K562 (cell line): ENCODE measurements at regions not wholly inside any gene's neighbourhood (a gene's known extent, or its start where the extent isn't known, plus 50 kb on each side); places are given as distances from the start of the nearest gene placed in this dataset.

ENCODE experiments used
- BCL6 ChIP-seq: fragments of 250-450 bp; sonication (Bioruptor Pico); IDR thresholded peaks from 2 replicates; pipeline ENCODE4 v1.4.0; 2020
- CREBBP ChIP-seq: IDR thresholded peaks from one replicate; pipeline ENCODE4 v1.6.1; 2012; ENCODE audit warnings: low read depth, mild to moderate bottlenecking, control low read depth, inconsistent platforms, low read length
- E2F3 ChIP-seq: fragments of 250-450 bp; sonication (Bioruptor Pico); IDR thresholded peaks from 2 replicates; pipeline ENCODE4 v1.4.0; 2020; ENCODE audit warnings: mild to moderate bottlenecking
- FOXP1 ChIP-seq: sonication (generic); formaldehyde crosslinking; IDR thresholded peaks from 2 replicates; pipeline ENCODE4 v1.8.0; 2022; ENCODE audit warnings: mild to moderate bottlenecking, missing genetic modification reagents
- HINFP ChIP-seq: fragments of 450-650 bp; conservative IDR thresholded peaks from 2 replicates; pipeline ENCODE4 v1.6.1; 2016; ENCODE audit warnings: missing genetic modification characterization, low read depth, mild to moderate bottlenecking, control low read depth, missing compliant biosample characterization
- ILK ChIP-seq: fragments of 450-650 bp; IDR thresholded peaks from 2 replicates; pipeline ENCODE4 v1.6.1; 2016; ENCODE audit warnings: missing genetic modification characterization, low read depth, mild to moderate bottlenecking, missing compliant biosample characterization, moderate library complexity, borderline replicate concordance
- PTRF ChIP-seq: fragments of 450-650 bp; IDR thresholded peaks from 2 replicates; pipeline ENCODE4 v1.6.1; 2016; ENCODE audit warnings: mild to moderate bottlenecking, missing genetic modification characterization, missing compliant biosample characterization
- PYGO2 ChIP-seq: fragments of 450-650 bp; IDR thresholded peaks from 2 replicates; pipeline ENCODE4 v1.6.1; 2016; ENCODE audit warnings: mild to moderate bottlenecking, missing genetic modification characterization, moderate library complexity, missing compliant biosample characterization
- SMARCA5 ChIP-seq: fragments of 450-650 bp; IDR thresholded peaks from 2 replicates; pipeline ENCODE4 v1.6.1; 2016
- SNRNP70 ChIP-seq: fragments of 200-400 bp; formaldehyde crosslinking; optimal IDR thresholded peaks from 2 replicates; pipeline ENCODE3; 2017; ENCODE audit warnings: low read depth, low read length
- SP1 ChIP-seq: sonication (generic); formaldehyde crosslinking; IDR thresholded peaks from 2 replicates; pipeline ENCODE4 v1.8.1; 2022; ENCODE audit warnings: mild to moderate bottlenecking, missing genetic modification reagents
- THRB ChIP-seq: fragments of 450-650 bp; formaldehyde crosslinking; conservative IDR thresholded peaks from 2 replicates; pipeline ENCODE4 v1.4.0; 2022; ENCODE audit warnings: mild to moderate bottlenecking, missing genetic modification characterization
- USF2 ChIP-seq: sonication (generic); formaldehyde crosslinking; IDR thresholded peaks from 2 replicates; pipeline ENCODE4 v1.5.0; 2020; ENCODE audit warnings: missing genetic modification reagents
- ZNF212 ChIP-seq: fragments of 450-650 bp; formaldehyde crosslinking; IDR thresholded peaks from 2 replicates; pipeline ENCODE4 v1.4.0; 2020; ENCODE audit warnings: mild to moderate bottlenecking
- ZNF318 ChIP-seq, 2 experiments: fragments of 450-650 bp; IDR thresholded peaks; 2 replicates each; pipeline ENCODE4 v1.6.1; 2016; ENCODE audit warnings: mild to moderate bottlenecking in 2 of 2, borderline replicate concordance in 1 of 2, low read depth in 1 of 2, moderate library complexity in 1 of 2
- ZNF408 ChIP-seq: fragments of 250-450 bp; sonication (Bioruptor Pico); IDR thresholded peaks from 2 replicates; pipeline ENCODE4 v1.4.0; 2020; ENCODE audit warnings: low read depth, mild to moderate bottlenecking, moderate library complexity
- ZNF699 ChIP-seq: fragments of 250-450 bp; sonication (Bioruptor Pico); IDR thresholded peaks from 2 replicates; pipeline ENCODE4 v1.8.0; 2021; ENCODE audit warnings: mild to moderate bottlenecking, moderate library complexity; ENCODE audit not compliant: insufficient replicate concordance

GRCh38 chr5:5585751-5586341 is 163.4 kb downstream of the ICE1 start (continued):
- no peak; a peak in 1 of 4 replicates for TF ChIP-seq ZNF318 (IDR thresholded peaks at IDR 0.05; ENCODE audit: borderline replicate concordance in 1 of 2, low read depth in 1 of 2)
- TF ChIP-seq ZNF408 (CRISPR knock-in tag): no peak
- no peak for TF ChIP-seq FOXP1 (CRISPR knock-in tag)
- TF ChIP-seq SP1 (CRISPR knock-in tag): no peak
- no peak for TF ChIP-seq SNRNP70
- TF ChIP-seq SMARCA5: no peak
- TF ChIP-seq THRB (CRISPR knock-in tag): peak; percentile 100
- TF ChIP-seq HINFP (tag): peak; percentile 89
- TF ChIP-seq PYGO2 (tag): peak; percentile 99
- TF ChIP-seq E2F3 (CRISPR knock-in tag): peak; percentile 99
- no peak for TF ChIP-seq USF2 (CRISPR knock-in tag)
- TF ChIP-seq PTRF (tag): peak; percentile 95
- TF ChIP-seq BCL6 (CRISPR knock-in tag): peak; percentile 100
- peak; percentile 97 for TF ChIP-seq ILK (tag)
- peak; percentile 100 for TF ChIP-seq ZNF212 (CRISPR knock-in tag)
- TF ChIP-seq CREBBP: no peak
- TF ChIP-seq ZNF699: peak; percentile 91
